NCI-H526 (cell line): ENCODE measurements at regions not wholly inside any gene's neighbourhood (a gene's known extent, or its start where the extent isn't known, plus 50 kb on each side); places are given as distances from the start of the nearest gene placed in this dataset.

ENCODE experiments used
- DNase-seq, 2 experiments: peaks; one replicate each; lab custom pipeline; 2025; lab: John Stamatoyannopoulos, UW

DNA sequence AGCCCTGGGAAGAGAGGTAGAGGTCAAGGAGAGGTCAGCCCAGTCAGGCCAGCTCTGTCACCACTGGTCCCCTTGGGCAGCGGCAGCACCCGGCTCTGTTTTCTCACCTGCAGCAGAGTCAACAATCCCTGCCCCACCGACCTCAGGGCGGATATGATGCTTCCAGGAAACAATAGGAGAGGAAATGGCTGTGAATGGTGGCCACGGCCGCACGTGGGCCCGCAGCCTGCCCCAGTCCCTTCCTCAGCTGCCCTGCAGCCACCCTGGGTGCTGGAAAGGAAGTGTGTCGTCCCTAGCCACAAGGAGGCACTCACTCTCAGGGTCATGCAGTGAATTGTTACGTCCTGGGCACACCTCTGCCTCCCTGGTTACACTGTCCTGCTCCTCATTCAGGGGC lies 92.5 kb upstream of the ENPP6 start:
- no peak for DNase-seq

DNA sequence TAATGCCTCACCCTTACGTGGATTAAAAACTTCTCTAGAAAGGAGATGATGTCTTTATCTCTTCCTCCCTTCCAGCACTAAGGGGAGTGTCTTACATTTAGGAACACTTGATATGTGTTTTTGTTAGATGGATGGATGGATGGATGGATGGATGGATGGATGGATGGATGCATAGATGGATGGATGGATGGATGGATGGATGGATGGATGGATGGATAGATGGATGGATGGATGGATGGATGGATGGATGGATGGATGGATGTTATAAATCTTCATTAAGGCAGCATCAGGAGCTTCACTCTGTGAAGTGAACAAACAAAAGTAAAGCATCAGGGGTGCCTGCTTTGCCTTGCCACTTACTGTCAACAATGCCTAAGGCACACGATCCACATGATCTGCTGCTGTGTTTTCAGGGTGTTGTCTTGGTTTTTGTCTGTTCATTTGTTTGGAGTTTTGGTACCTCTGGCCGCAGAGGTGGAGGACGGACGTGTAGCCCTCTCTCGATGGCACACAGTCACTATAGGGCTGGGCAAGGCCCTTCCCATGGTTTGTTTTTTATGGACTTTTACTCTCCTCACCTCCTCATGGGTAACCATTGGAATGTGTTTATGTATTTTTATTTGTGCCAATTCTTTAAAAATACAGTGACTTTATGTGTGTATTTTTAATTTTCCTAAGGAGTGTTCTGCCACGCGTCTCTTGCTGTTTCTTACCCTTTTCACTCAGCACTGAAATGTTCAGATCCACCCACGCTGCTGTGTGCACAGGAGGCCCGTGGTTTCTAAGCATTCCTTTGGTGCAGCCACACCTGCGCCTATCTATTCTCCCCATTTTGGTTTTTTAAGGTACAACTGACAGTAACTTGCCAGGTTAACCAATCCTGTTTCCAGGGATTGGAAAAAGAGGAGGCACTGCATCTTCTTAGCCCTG lies 91.8 kb upstream of the ENPP6 start:
- no peak for DNase-seq

DNA sequence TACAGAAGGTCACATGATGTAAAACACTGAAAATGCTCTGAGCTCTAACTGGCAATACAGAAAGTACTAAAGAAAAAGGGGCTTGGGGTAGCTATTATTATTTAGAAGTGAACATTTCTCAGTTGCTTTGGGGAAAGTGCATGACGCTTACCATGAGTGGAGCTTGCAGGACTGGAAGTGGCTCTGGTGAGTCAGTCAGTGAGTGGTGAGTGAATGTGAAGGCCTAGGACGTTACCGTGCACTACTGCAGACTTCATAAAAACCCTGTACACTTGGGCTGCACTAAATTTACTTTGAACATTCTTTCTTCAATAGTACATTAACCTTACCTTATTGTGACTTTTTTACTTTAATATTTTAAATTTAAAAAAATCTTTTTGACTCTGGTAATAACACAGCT lies 89.3 kb upstream of the ENPP6 start:
- no peak for DNase-seq

DNA sequence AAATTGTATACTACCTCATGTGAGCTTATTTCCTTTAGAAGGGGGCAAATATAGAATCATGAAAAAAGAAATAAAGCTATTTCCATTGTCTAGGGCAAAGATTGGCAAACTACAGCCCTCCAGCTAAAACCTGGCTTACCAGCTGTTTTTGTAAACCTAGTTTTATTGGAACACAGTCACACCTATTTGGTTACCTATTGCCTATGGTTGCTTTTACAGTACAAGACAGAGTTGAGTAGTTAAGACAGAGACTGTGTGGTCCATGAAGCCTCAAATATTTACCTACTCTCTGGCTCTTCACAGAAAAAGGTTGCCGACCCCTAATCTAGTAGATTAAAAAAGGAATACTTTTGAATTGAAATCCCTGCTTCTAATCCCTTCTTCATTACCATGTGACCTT lies 88.8 kb upstream of the ENPP6 start:
- no peak for DNase-seq

DNA sequence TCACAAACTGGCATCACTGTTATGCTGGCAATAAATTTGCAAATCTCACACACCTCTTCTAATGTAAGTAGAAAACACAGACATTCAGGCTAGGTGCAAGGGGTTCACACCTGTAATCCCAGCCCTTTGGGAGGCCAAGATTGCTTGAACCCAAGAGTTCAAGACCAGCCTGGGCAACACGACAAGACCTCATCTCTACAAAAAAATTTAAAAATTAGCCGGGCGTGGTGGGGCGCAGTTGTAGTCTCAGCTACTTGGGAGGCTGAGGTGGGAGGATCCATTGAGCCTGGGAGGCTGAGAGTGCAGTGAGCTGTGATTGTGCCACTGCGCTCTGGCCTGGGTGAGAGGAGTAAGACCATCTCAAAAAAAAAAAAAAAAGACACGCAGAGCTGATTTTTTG lies 83.1 kb upstream of the ENPP6 start:
- DNase-seq, result no peak

DNA sequence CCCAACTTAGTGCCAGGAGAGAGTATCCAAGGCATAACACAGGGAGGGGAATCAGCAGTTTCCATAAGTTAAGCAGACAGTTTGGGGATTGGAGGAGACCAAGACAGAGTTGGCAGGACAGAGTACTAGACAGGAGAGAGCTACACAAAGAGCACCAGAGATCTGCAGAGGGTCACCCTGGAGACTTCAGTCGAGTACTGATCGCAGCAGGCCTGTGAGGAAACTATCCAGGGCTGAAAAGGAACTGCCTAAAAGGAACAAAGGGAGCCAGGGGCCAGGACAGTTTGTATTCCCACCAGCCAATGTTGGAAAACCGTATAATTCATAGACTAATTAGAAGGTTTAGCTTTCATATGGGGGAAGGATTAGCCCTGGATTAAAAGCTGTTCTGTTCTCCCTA lies 80.6 kb upstream of the ENPP6 start:
- DNase-seq, result no peak

DNA sequence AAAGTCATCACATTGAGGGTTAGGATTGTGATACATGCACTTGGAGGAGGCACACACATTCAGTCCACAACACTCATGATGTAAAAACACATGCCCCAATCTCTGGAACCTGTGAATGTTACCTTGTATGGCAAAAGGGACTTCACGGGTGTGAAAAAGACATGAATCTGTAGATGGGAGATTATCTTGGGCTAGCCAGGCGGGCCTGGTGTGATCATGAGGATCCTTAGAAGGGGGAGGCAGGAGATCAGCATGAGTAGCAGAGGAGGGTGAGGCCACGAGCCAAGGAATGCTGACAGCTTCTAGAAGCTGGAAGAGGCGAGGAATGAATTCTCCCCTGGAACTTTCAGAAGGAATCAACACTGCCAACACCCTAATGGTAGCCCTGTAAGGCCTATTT lies 77.5 kb upstream of the ENPP6 start:
- DNase-seq, result no peak

DNA sequence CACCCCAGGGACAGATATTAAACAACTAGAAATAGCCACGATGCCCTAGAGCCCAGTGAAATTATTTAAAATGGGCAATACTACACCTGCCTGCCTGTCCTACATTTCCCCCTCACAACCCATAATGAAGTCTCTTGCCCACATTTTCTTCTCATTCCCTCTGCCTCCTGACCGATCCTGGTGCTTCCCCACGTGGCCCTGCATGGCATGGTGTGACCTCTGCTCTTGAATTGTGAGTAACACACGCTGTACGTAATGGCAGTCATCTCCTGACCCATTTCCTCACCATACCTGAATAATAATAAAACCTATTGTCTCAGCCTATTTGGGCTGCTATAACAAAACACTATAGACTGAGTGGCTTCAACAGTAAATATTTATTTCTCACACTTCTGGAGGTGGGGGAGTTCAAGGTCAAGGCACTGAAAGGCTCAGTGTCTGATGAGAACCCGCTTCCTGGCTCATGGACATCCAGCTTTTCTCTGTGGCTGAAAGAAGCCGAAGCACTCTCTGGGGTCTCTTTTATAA lies 77.0 kb upstream of the ENPP6 start:
- no peak for DNase-seq

DNA sequence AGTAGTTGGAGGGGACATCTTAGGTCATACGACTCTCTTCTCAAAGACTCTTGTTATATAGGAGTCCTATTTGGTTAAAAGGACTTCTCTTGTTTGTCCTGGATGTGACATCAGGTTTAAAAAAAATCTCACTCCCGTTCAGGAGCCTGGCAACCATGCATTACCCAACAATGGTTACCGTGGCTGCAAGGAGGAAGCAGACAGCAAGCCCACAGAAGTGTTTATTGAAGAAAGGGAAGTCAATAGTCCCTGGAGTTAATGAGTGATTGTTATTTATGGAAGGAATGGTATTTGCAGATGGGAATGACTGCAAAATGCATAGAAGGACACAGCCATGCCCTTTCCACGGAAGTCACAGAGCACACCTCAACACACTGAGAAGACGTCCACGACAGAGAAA lies 75.9 kb upstream of the ENPP6 start:
- no peak for DNase-seq

DNA sequence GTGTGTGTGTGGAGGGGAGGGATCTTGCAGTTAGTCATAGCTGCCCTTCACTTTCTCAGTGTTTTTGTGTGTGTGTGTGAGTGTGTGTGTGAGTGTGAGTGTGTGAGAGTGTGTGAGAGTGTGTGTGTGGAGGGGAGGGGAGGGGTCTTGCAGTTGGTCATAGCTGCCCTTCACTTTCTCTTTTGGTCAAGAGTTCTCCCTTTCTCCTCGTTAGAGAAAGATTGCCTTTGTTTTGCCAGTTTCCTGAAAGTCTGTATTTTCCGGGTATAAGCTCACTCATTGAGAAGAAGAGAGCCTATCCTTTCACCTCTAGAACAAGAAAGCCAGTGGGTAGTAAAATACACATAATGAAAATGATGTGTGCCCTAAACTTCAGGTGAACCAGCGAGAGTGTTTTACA lies 75.2 kb upstream of the ENPP6 start:
- DNase-seq, result no peak

DNA sequence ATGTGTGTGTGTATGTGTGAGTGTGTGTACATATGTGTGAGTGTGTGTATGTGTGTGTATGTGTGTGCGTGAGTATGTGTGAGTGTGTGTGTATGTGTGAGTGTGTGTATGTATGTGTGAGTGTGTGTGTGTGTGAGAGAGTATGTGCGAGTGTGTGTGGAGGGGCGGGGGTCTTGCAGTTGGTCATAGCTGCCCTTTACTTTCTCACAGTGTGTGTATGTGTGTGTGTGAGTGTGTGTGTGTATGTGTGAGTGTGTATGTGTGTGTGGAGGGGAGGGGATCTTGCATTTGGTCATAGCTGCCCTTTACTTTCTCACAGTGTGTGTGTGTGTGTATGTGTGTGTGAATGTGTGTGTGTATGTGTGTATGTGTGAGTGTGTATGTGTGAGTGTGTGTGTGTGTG lies 74.8 kb upstream of the ENPP6 start:
- DNase-seq, result no peak

DNA sequence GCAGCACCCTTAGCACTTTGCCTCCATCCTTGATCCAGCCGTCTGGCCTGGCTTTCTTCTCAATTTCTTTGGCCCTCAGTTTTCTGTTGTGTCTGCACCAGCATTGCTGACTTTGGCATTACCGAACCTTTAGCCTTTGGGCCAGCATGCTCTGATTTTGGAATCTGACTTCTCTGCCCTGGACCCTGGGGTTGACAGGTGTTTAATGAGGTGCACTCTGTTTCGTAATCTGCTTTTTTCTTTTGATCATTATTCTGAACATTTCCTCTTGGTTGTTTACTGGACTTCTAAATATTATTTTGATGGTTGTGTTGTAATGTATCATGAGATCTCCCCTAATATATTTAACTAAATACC lies 71.5 kb upstream of the ENPP6 start:
- no peak for DNase-seq

DNA sequence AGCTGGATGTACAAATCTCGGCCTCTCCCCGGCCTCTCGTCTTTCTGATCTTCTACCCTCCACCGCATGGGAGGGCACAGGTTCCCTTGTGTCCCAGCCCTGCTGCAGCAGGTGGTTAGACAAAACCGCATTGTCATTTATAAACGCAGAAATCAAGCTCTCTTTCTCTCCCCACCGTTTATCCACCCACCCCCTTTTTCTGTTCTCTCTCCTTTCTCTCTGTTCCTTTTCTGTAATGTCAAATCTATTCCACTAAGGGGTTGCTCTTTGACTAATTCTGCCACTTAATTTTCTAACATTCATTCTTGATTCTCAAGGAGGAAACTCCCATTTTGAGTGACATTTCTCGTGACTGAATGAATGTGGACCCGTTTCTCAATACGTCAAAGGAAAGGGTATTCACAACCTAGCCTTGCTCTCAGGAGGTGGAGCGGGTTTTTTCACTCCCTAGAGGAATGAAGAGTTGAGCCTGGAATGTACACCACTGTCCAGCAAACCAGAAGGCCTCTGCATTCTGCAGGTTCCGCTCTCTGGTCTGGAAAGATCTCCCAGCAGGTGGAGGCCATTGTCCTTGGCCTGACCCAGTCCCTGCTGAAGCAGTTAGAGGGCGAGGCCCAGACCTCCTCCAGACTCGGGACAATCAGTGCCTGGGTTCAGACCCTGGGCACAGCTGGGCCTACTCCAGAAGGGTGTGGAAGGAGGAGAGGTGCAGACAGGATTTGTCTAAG lies 70.9 kb upstream of the ENPP6 start:
- peak in 1 of 2 experiments; percentile 25 for DNase-seq

DNA sequence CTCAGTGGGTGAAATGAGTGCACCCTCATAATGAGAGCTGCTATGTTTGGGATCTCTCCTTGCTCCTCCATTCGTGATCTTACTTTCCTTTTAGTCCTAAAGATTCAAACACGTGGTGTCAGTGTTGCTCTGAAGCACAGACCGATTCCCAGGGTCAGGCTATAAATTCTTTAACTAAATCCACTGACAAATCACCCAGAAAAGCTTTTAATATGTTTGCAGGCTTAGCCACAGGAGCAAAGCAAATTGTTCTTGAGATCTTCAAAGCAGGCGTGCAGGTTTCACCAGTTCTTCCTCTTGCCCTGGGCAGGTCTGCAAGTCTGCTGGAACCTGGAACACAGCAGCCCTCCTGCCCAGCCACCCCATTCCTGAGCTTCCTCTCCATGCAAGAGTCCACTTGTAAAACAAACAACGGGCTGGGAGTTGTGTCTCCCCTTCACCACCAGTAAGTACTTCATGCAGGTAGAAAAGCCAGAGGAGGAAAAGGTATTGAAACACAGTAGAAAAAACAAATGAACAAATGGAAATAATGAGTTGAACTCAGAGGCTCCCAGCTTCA lies 70.1 kb upstream of the ENPP6 start:
- DNase-seq, result peak in 1 of 2 experiments; percentile 58

DNA sequence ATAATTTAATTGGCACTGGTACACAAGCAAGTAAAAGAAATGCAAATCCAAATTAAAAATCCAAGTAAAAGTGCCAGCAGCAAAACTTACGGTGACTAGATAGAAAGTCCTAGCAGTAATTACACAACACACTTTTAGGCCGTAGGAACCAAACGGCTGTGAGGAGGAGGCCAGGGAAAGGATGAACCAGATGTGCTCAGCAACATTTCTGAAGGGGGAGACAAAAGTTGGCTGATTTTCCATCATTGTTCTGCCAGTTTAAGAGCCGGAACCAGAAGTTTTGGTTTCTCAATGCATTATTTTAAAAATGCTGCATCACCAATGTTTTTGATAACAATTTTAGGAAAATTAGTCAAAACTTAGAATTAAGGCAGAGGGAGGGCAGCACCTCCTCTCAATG lies 68.7 kb upstream of the ENPP6 start:
- DNase-seq, result no peak

DNA sequence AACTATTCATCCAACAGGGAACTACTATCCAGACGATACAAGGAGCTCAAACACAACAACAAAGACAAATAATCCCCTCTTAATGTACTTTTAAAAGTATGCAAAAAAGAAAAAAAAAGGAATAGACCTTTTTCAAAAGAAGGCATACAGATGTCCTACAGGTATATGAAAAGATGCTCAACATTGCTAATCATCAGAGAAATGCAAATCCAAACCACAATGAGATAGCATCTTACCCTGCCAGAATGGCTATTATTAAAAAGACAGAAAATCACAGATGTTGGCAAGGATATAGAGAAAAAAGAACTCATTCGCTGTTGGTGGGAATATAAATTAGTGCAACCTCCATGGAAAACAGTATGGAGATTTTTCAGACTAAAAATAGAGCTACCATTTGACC lies 67.1 kb upstream of the ENPP6 start:
- peak in 1 of 2 experiments; percentile 5 for DNase-seq

DNA sequence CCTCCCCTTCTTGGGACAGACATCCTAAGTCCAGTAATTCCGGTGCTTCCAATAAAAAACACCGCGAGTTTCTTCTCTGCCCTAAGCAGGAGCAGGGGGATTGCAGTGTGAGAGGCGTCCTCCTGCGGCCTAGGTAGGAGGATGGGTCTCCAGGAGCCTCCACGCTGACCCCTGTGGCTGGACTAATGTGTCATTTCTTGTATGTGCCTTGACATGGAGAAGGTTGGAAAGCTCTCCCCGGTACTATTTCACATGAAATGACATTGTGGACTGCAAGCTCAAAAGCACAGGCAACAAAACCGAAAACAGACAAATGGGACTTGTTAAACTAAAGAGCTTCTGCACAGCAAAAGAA lies 66.6 kb upstream of the ENPP6 start:
- no peak for DNase-seq

DNA sequence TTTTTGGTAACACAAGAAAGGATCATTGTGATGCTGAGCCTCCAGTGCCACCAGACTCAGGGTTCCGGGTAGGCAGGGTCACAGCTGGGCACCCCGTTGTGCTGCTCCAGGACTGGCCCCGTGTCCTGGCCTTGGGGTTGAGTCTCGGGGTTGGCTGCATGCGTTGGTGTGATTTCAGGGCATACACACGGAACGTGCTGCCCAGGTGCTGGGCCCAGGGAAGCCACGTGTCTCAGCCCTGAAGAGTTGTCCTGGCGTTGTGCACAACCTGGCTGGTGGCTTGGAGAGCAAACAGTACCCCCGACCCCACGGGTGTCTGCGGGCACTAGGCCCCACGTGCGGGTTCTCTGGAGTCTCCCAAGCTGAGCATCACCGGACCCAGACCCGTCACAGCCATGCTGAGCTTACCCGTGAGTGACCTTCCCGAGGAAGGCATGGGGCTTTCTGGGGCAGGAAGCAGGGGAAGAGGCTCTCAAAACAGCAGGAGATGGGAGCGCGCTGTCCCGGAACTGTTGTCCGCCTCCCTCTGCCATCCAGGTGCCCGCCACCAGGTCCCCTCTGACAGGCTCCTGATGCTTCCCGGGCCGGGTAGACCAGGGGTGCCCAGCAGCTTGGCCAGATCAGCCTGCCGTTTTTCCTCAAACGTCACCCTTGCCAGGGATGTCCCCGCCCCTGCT lies 66.1 kb upstream of the ENPP6 start:
- no peak for DNase-seq

DNA sequence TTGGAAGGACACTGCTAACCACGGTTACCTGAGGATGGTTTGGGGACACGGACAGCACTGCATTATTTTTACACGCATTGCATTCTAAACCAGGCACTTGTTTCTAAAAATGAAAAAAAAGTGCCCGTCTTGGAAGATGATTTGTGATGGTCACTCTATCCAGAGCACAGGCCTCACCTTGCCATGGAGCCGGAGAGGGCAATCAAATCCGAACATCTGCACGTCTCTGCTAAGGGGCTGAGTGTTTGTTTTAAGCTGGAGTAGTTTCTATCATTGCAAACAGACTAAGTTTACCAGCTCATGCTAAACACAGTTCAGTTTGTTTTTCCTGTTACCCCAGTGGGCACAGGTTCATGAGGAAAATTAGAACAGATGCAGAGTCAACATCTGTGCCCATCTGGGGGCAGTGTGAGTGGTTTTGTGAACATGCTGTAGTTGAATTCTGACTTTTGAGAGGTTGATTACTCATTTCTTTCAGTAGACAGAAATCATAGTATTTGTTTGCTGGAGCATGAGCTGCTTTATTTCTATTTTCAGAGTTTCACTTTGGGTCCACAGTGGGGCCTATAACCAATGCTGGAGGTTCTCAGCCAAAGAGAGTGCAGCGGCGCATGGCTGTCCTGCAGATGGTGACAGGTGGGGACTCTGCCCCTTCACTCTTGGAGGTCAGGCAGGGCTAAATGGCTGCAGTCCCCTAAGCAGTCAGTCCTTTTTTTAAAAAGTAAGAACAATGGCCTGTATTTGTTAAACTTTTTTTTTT lies 65.4 kb upstream of the ENPP6 start:
- no peak for DNase-seq

DNA sequence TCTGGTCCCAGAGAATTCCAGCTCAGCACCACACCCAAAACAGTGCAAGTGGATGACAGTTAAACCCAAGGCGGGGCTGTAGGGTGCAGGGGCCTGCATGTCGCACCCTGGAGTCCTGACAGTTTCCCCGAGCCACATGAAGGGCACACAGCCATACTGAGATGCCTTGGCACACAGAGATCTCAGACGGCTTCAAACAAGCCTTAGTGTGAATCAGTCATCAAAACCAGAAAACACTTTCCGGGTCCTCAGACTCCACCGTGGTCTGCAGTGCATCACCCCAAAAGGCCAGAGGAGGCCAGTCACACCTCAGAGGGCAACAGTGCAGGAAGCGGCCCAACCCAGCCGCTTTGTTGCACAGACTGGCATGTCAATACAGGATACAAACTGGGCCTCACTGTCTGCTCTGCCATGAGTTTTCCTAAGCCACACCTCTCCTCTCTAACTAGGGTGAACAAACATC lies 64.6 kb upstream of the ENPP6 start:
- DNase-seq, result peak in 1 of 2 experiments; percentile 44
